ENCODE measurements at regions not wholly inside any gene's neighbourhood (a gene's known extent, or its start where the extent isn't known, plus 50 kb on each side); places are given as distances from the start of the nearest gene placed in this dataset.

DNA sequence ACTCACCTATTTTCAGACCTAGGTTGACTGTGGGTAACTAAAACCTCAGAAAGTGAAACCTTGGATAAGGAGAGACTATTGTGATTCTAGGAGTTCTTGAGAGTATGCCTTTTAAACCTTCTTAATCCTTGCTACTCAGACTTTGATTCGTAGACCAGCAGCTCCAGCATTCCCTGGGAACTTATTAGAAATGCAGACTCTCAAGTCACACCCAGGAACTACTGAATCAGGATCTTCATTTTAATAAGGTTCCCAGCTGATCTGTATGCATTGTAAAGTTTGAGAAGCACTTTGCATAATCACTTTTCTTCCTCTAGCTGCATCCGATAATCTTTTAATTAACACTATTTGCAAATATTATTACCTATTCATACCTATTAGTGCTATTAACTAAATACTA is 480.3 kb upstream of the KCNMB2 start:
- intact Hi-C loops (cut with DNase I), result no loop called here

GRCh38 chr3:178056868-178057267 is 479.4 kb upstream of the KCNMB2 start:
- Histone ChIP-seq H3K36me3 (no peaks in the 10 kb centered on the region), H3K27me3 (no peaks in the 10 kb centered on the region), H3K27ac (no peak overlapping the region), H3K4me3 (no peak overlapping the region), H3K4me1 (ENCODE audit: insufficient read depth) (peaks cover 3% of the 10 kb centered on the region), H3K9me3 (no peaks in the 10 kb centered on the region)
- WGBS, 3 donors, result 89 to 98% (median 98%) methylated on average over 1 of the region's 1 CpG
- intact Hi-C loops (cut with DNase I), result no loop called here
- TF ChIP-seq POLR2A (IDR thresholded peaks at IDR 0.05) (no peak), CTCF (IDR thresholded peaks at IDR 0.05) (no peak), EP300 (IDR thresholded peaks at IDR 0.05) (no peak)
- DNase-seq, result no peak

More for the DNA sequence above, 480.3 kb upstream of the KCNMB2 start:
- no peaks in the 10 kb centered on the region for H3K36me3 ChIP-seq
- peaks cover 3% of the 10 kb centered on the region for H3K4me1 ChIP-seq (ENCODE audit: insufficient read depth)
- peaks cover 2% of the 10 kb centered on the region for H3K27me3 ChIP-seq
- WGBS, 3 donors, result 88 to 92% (median 88%) methylated on average over 2 of the region's 2 CpGs
- no peak overlapping the region for H3K27ac ChIP-seq
- TF ChIP-seq POLR2A (IDR thresholded peaks at IDR 0.05) (no peak), CTCF (IDR thresholded peaks at IDR 0.05) (no peak), EP300 (IDR thresholded peaks at IDR 0.05) (no peak)
- H3K9me3 ChIP-seq, result no peaks in the 10 kb centered on the region
- no peak overlapping the region for H3K4me3 ChIP-seq
- no peak for DNase-seq

DNA sequence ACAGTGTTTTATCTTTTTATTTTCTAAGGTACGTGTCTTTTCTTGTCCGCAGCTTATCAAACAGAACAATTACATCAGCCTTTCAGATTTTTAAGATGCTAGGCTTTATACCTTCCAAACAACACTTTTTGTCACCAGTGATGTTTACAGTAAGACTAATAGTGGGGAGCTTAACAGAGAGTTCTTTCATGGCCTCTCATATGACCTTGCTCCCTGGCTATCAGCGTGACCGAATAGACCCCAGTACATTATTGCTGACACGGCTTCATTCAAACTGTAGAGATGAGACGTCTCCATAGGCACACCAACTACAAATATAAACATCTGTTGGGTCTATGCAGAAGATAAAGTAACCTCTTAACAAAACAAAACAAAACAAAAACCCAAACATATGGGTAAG is 477.6 kb upstream of the KCNMB2 start:
- Histone ChIP-seq H3K4me3 (no peak overlapping the region), H3K27me3 (no peaks in the 10 kb centered on the region), H3K9me3 (no peaks in the 10 kb centered on the region), H3K27ac (no peak overlapping the region), H3K36me3 (no peaks in the 10 kb centered on the region), H3K4me1 (ENCODE audit: insufficient read depth) (peaks cover 3% of the 10 kb centered on the region)
- TF ChIP-seq EP300 (IDR thresholded peaks at IDR 0.05) (no peak), CTCF (IDR thresholded peaks at IDR 0.05) (no peak), POLR2A (IDR thresholded peaks at IDR 0.05) (no peak)
- intact Hi-C loops (cut with DNase I), result no loop called here
- WGBS, 3 donors, result 76 to 88% (median 78%) methylated on average over 6 of the region's 6 CpGs
- no peak for DNase-seq

- Histone ChIP-seq H3K4me1 (ENCODE audit: insufficient read depth) (peaks cover 3% of the 10 kb centered on the region), H3K36me3 (no peaks in the 10 kb centered on the region), H3K27me3 (no peaks in the 10 kb centered on the region), H3K4me3 (no peak overlapping the region), H3K9me3 (no peaks in the 10 kb centered on the region), H3K27ac (no peak overlapping the region)
- TF ChIP-seq POLR2A (IDR thresholded peaks at IDR 0.05), result no peak
- TF ChIP-seq EP300 (IDR thresholded peaks at IDR 0.05), result no peak
- no peak for DNase-seq
- intact Hi-C loops (cut with DNase I), result no loop called here
These were observed 477.1 kb upstream of the KCNMB2 start for GRCh38 chr3:178059119-178059518.

DNA sequence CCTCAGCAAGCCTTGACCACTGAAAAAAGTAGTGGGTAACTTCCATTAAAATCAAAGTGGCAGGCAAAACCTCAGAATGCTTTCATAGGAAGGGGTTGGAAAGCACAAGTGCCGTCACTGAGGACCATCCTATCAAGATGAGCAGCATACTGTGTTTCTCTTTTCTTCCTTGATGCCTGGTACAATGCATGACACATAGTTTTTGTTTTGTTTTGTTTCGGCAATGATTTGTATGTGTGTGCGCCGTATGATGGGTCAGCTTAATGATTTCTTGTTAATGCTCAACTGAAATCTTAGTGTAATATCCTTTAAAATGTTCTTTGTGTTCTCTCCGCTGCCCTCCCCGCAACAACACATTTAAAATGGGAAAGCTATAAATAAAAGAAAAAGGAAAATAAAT is 476.4 kb upstream of the KCNMB2 start:
- H3K4me1 ChIP-seq (ENCODE audit: insufficient read depth), result peaks cover 3% of the 10 kb centered on the region
- no peak overlapping the region for H3K27ac ChIP-seq
- 21 to 29% (median 25%) methylated on average over 6 of the region's 6 CpGs for WGBS, 3 donors
- H3K9me3 ChIP-seq, result no peaks in the 10 kb centered on the region
- H3K27me3 ChIP-seq, result no peaks in the 10 kb centered on the region
- H3K4me3 ChIP-seq, result no peak overlapping the region
- no peaks in the 10 kb centered on the region for H3K36me3 ChIP-seq
- TF ChIP-seq POLR2A (IDR thresholded peaks at IDR 0.05) (no peak), CTCF (IDR thresholded peaks at IDR 0.05) (no peak), EP300 (IDR thresholded peaks at IDR 0.05) (no peak)
- intact Hi-C loops (cut with DNase I), result no loop called here
- DNase-seq, result no peak

Data from ovary (tissue), 7 donors.